ENCODE measurements at regions not wholly inside any gene's neighbourhood (a gene's known extent, or its start where the extent isn't known, plus 50 kb on each side); places are given as distances from the start of the nearest gene placed in this dataset.

- no peak for TF ChIP-seq CTCF (IDR thresholded peaks at IDR 0.05; ENCODE audit: poor library complexity)
- no peak for TF ChIP-seq EZH2 (IDR thresholded peaks at IDR 0.05; ENCODE audit: borderline replicate concordance)
Measured at GRCh38 chr20:56855708-56856107, 226.6 kb downstream of the TFAP2C start.
